HG02678 (cell line): ENCODE measurements at regions not wholly inside any gene's neighbourhood (a gene's known extent, or its start where the extent isn't known, plus 50 kb on each side); places are given as distances from the start of the nearest gene placed in this dataset.
A peak's percentile ranks its signal among the peaks of the same experiment; 100 is the strongest.
"Not testable (repeated sequence)": the region's sequence is repeated elsewhere in the genome, so short reads cannot be mapped to it uniquely, and the experiment has no call there.

Experiments
- ATAC-seq: cut with Tn5 transposase; IDR thresholded peaks from one replicate; pipeline ENCODE4 v1.9.1; 2021; ENCODE audit warnings: mild to moderate bottlenecking, moderate library complexity; ENCODE audit not compliant: unreplicated experiment

- no peak for ATAC-seq
These were observed 90.7 kb downstream of the GADD45G start for GRCh38 chr9:89695441-89695891.

GRCh38 chr9:89695979-89696378, 91.2 kb downstream of the GADD45G start:
- ATAC-seq = not testable (repeated sequence)

GRCh38 chr9:89696780-89697179, 92.0 kb downstream of the GADD45G start:
- no peak for ATAC-seq

- ATAC-seq = no peak
These were observed 92.7 kb downstream of the GADD45G start for GRCh38 chr9:89697553-89697952.

- no peak for ATAC-seq
These were observed 93.7 kb downstream of the GADD45G start for GRCh38 chr9:89698411-89699005.

GRCh38 chr9:89699646-89700045, 94.8 kb downstream of the GADD45G start:
- no peak for ATAC-seq

- peak; percentile 79 for ATAC-seq
These were observed 96.5 kb downstream of the GADD45G start for GRCh38 chr9:89701221-89701798.

GRCh38 chr9:89702401-89702800, 97.6 kb downstream of the GADD45G start:
- no peak for ATAC-seq

GRCh38 chr9:89705651-89706050, 100.8 kb downstream of the GADD45G start:
- ATAC-seq = no peak

GRCh38 chr9:89706086-89706485, 101.3 kb downstream of the GADD45G start:
- no peak for ATAC-seq

- ATAC-seq = peak; percentile 48
These were observed 101.9 kb downstream of the GADD45G start for GRCh38 chr9:89706731-89707191.

GRCh38 chr9:89710697-89711096, 105.9 kb downstream of the GADD45G start:
- ATAC-seq = no peak

GRCh38 chr9:89711866-89712265, 107.1 kb downstream of the GADD45G start:
- no peak for ATAC-seq

GRCh38 chr9:89712283-89712682, 107.5 kb downstream of the GADD45G start:
- ATAC-seq = no peak

- no peak for ATAC-seq
These were observed 109.5 kb downstream of the GADD45G start for GRCh38 chr9:89714321-89714720.

GRCh38 chr9:89715318-89715858, 110.6 kb downstream of the GADD45G start:
- ATAC-seq = no peak

- no peak for ATAC-seq
These were observed 111.1 kb downstream of the GADD45G start for GRCh38 chr9:89715881-89716280.

GRCh38 chr9:89716559-89716958, 111.7 kb downstream of the GADD45G start:
- peak; percentile 74 for ATAC-seq

- no peak for ATAC-seq
These were observed 113.4 kb downstream of the GADD45G start for GRCh38 chr9:89718176-89718575.

- ATAC-seq = no peak
These were observed 113.8 kb downstream of the GADD45G start for GRCh38 chr9:89718651-89719050.

GRCh38 chr9:89719202-89719601, 114.4 kb downstream of the GADD45G start:
- ATAC-seq = no peak

GRCh38 chr9:89720696-89721175, 115.9 kb downstream of the GADD45G start:
- no peak for ATAC-seq
